ENCODE measurements at regions not wholly inside any gene's neighbourhood (a gene's known extent, or its start where the extent isn't known, plus 50 kb on each side); places are given as distances from the start of the nearest gene placed in this dataset.

DNA sequence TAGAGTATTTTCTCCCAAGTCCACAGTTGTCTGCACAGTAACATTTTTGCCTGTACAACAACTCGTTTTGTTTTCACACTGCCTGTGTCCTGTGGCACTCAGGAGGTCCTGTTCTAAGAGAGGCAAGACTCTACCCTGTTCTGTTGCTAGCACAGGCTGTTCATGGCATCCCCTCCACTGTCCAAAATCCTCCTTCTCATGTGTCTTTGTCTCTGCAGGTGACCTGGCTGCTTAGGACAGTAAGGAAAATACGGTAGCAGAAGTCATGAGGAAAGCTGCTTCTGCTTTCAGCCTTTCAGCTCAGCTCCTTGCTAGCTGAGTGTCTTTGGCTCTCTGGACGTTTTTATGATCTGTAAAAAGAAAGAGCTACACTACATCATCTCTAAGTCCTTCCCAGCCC, 205.9 kb downstream of the C1D start:
- Mint-ChIP-seq H3K4me3 (no peak overlapping the region), H3K27me3 (ENCODE audit: insufficient read depth) (no peaks in the 10 kb centered on the region), H3K36me3 (ENCODE audit: low read depth) (no peaks in the 10 kb centered on the region), H3K27ac (no peak overlapping the region), H3K9me3 (no peaks in the 10 kb centered on the region), H3K4me1 (ENCODE audit: low read depth) (no peaks in the 10 kb centered on the region)
- intact Hi-C loops (cut with micrococcal nuclease), result no loop called here
- no peak for DNase-seq (ENCODE audit: low spot score)

DNA sequence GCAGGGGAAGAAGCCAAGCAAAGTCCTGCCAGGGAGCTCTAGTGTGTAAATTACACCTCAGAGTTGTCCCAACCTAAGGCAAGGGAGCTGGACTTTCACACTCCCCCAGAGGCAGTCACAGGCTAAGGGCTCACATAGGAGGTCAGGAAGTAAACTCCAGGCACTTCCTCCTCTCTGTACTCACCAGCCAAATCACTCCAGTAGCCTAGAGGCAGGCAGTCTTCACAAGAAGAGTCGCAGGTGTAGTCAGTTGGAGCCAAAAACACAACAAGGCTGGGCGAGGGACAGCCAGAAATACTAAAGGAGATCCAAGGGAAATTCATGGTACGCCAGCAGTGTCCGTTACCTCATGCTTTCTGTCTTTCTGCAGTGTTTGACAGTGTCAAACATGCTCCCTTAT, 205.0 kb downstream of the C1D start:
- no peak overlapping the region for H3K4me3 Mint-ChIP-seq
- no peaks in the 10 kb centered on the region for H3K36me3 Mint-ChIP-seq (ENCODE audit: low read depth)
- no peaks in the 10 kb centered on the region for H3K4me1 Mint-ChIP-seq (ENCODE audit: low read depth)
- no peaks in the 10 kb centered on the region for H3K27me3 Mint-ChIP-seq (ENCODE audit: insufficient read depth)
- H3K27ac Mint-ChIP-seq, result no peak overlapping the region
- intact Hi-C loops (cut with micrococcal nuclease), result no loop called here
- no peaks in the 10 kb centered on the region for H3K9me3 Mint-ChIP-seq
- no peak for DNase-seq (ENCODE audit: low spot score)

DNA sequence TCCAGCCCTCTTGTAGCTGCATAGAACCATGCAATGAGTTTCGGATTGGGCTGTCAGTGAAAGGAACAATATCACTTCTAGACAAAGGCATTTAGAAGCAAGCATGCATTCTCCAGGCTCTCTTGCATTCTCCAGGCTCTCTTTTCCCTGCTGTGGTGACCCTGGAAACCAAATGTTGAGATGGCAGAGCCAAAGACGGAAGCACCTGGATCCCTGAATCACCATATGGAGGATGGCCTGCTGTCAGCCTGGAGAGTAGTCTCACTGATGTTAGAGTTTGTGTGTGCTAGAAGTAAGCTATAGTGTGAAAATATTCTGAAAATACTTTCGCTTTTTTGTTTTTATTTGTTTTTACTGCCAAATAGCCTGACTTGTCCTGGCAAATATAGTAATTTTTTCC, 203.9 kb downstream of the C1D start:
- Mint-ChIP-seq H3K4me3 (no peak overlapping the region), H3K9me3 (no peaks in the 10 kb centered on the region), H3K36me3 (ENCODE audit: low read depth) (no peaks in the 10 kb centered on the region), H3K4me1 (ENCODE audit: low read depth) (no peaks in the 10 kb centered on the region), H3K27ac (no peak overlapping the region), H3K27me3 (ENCODE audit: insufficient read depth) (no peaks in the 10 kb centered on the region)
- no peak for DNase-seq (ENCODE audit: low spot score)
- intact Hi-C loops (cut with micrococcal nuclease), result no loop called here

DNA sequence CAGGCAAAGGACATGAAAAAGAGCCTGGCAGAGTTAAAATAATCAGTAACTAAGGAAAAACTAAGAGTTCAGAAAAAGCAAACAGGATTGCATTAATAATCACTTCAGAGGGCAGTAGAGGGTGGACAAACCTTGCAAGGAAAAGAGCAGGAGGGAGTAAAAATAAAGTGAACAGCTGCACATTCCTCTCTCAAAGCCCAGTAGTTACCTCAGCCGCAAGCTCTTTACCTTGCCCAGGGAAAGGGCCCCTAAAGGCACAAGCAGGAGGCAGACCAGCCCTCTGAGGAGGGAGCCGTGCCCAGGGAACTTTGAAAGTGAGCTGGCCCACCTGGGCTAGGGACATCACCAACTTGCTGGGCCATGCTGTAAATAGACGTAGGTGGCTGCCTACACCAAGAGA, 196.9 kb downstream of the C1D start:
- no peaks in the 10 kb centered on the region for H3K36me3 Mint-ChIP-seq (ENCODE audit: low read depth)
- peaks cover 2% of the 10 kb centered on the region for H3K27me3 Mint-ChIP-seq (ENCODE audit: insufficient read depth)
- H3K4me1 Mint-ChIP-seq (ENCODE audit: low read depth), result no peaks in the 10 kb centered on the region
- no peaks in the 10 kb centered on the region for H3K9me3 Mint-ChIP-seq
- no peak overlapping the region for H3K27ac Mint-ChIP-seq
- no peak overlapping the region for H3K4me3 Mint-ChIP-seq
- intact Hi-C loops (cut with micrococcal nuclease), result no loop called here
- DNase-seq (ENCODE audit: low spot score), result no peak

DNA sequence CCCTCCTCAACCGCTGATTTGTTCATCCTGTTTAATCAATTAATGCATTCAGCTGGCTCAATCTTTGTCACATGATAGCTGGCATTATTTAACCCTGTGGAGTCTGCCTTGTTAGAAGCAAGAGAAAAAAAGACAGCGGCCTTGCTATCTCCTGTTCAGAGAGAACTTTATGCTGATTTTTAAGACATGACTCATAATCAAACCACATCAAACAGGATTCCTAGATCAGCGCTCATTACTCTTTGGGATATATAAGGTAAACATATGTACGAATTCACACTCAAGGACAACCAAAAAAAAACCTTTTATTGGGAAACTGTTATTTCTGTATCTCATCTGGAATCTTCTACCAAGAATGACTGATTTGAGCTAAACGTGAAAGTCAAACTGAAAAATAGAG, 195.1 kb downstream of the C1D start:
- Mint-ChIP-seq H3K27ac (no peak overlapping the region), H3K4me3 (no peak overlapping the region), H3K4me1 (ENCODE audit: low read depth) (no peaks in the 10 kb centered on the region), H3K36me3 (ENCODE audit: low read depth) (no peaks in the 10 kb centered on the region), H3K9me3 (no peaks in the 10 kb centered on the region), H3K27me3 (ENCODE audit: insufficient read depth) (peaks cover 2% of the 10 kb centered on the region)
- no peak for DNase-seq (ENCODE audit: low spot score)
- intact Hi-C loops (cut with micrococcal nuclease), result no loop called here

DNA sequence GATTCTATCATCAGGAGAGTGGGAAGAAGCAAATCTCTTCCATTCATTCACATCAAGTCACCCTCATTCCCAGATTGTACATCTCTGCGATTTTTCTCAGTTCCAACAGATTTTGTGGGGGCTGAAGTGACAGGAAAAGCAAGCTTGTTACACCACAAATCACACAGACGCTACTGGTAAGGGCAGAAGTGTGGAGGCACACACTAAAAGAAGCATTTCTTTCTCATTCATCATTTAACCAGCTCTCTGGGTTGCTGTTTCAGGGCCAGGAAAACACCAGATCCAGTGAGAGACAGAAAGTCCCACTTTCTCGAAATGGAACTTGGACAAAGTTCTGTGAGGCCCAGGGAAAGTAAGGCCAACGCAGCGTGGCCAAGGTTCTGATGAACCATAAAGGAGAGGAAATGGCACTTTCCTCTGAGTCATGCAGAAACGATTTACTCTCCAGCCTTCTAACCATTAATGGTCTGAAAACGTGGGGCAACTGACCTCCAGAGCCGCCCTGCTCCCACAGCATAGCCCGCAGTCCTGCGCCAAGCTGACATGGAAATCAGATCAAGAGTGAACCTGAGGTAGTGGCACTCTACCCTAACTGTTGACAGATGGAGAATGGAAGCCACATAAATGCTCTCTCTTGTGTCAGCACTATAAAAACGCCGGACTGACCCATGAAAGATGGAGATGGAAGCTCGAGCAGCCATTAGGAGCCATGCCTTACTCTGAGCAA, 191.0 kb downstream of the C1D start:
- DNase-seq (ENCODE audit: low spot score), result no peak
- Mint-ChIP-seq H3K4me1 (ENCODE audit: low read depth) (no peaks in the 10 kb centered on the region), H3K36me3 (ENCODE audit: low read depth) (no peaks in the 10 kb centered on the region), H3K4me3 (no peak overlapping the region), H3K9me3 (no peaks in the 10 kb centered on the region), H3K27me3 (ENCODE audit: insufficient read depth) (peaks cover 4% of the 10 kb centered on the region), H3K27ac (no peak overlapping the region)
- intact Hi-C loops (cut with micrococcal nuclease), result no loop called here

DNA sequence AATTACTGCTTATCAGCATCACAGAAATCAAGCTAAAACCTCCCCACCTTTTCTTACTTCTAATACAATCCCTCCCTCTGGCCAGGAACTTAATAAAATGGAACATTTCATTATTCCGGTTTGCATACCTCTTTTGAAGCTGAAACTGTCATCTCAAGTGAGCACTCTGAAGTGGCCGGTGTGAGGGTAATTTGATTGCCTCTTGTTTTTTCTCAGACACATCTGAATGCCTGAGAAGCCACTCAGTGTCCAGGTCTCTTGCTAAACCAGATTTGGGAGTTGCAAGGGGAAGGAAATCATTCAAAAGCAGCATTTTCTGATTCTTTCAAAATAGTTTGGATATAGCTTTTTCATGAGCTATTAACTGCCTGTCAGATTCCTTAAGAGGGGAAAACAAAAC, 190.3 kb downstream of the C1D start:
- no peaks in the 10 kb centered on the region for H3K36me3 Mint-ChIP-seq (ENCODE audit: low read depth)
- no peak for DNase-seq (ENCODE audit: low spot score)
- no peaks in the 10 kb centered on the region for H3K4me1 Mint-ChIP-seq (ENCODE audit: low read depth)
- H3K9me3 Mint-ChIP-seq, result no peaks in the 10 kb centered on the region
- no peak overlapping the region for H3K27ac Mint-ChIP-seq
- intact Hi-C loops (cut with micrococcal nuclease), result no loop called here
- H3K27me3 Mint-ChIP-seq (ENCODE audit: insufficient read depth), result peaks cover 4% of the 10 kb centered on the region
- H3K4me3 Mint-ChIP-seq, result no peak overlapping the region

DNA sequence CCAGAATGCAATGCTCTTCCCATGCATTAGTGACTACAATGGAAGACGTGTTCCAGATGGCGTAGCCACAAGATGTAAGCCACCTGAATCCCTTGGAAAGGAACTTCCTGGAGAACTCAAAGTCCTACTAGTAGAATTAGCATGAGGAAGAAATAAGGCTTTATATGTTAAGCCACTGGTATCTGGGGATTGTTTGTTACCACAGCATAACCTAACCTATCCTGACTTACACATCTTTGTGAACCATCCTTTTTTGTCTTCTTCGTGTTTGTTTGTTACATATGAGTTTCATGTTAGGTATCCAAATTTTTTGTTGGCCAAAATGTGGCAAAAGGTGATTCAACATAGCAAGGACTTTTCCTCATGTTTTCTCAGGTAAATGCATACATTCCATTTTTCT, 188.9 kb downstream of the C1D start:
- no peaks in the 10 kb centered on the region for H3K4me1 Mint-ChIP-seq (ENCODE audit: low read depth)
- no peak overlapping the region for H3K4me3 Mint-ChIP-seq
- H3K36me3 Mint-ChIP-seq (ENCODE audit: low read depth), result no peaks in the 10 kb centered on the region
- DNase-seq (ENCODE audit: low spot score), result no peak
- H3K9me3 Mint-ChIP-seq, result no peaks in the 10 kb centered on the region
- peaks cover 3% of the 10 kb centered on the region for H3K27me3 Mint-ChIP-seq (ENCODE audit: insufficient read depth)
- no peak overlapping the region for H3K27ac Mint-ChIP-seq
- intact Hi-C loops (cut with micrococcal nuclease), result no loop called here

DNA sequence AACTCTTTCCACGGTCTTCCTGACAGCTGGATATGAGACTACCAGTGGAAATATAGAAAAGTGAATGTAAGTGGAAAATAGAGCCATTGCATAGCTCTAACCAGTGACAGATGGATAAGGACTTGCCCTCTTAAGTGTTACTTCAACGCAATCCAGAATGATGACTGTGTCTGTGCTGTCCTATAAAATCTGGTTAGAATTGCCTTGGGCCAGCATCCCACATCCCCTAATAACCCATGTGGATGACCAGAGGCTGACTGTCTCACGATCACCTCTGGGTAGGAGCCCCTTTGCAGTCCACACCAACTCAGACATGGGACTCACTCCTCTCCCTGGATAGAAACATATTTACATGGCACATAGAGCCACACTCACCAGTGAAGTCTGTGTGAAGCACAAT, 186.6 kb downstream of the C1D start:
- peaks cover 2% of the 10 kb centered on the region for H3K27me3 Mint-ChIP-seq (ENCODE audit: insufficient read depth)
- H3K4me3 Mint-ChIP-seq, result no peak overlapping the region
- no peaks in the 10 kb centered on the region for H3K36me3 Mint-ChIP-seq (ENCODE audit: low read depth)
- no peaks in the 10 kb centered on the region for H3K4me1 Mint-ChIP-seq (ENCODE audit: low read depth)
- no peak overlapping the region for H3K27ac Mint-ChIP-seq
- intact Hi-C loops (cut with micrococcal nuclease), result no loop called here
- DNase-seq (ENCODE audit: low spot score), result no peak
- no peaks in the 10 kb centered on the region for H3K9me3 Mint-ChIP-seq

DNA sequence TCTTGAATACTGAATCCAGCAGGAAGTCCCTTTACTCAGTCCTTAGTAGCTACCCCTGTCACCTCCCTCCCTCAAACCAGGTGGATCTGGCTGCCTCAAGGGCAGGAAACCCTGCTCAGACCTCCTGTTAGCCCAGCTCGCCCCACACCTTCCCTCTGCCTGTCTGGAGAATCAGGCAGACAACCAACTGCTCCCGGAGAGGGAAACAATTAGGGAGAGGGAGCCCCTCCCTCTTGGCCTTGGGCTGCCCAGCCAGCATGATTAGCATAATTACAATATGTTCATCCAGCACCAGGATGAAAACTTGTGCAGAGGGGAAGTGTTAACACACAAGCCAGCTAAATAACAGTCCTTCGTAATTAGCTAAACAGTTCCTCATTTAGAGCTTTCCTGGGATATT, 185.5 kb downstream of the C1D start:
- H3K9me3 Mint-ChIP-seq, result no peaks in the 10 kb centered on the region
- no peak for DNase-seq (ENCODE audit: low spot score)
- no peak overlapping the region for H3K4me3 Mint-ChIP-seq
- no peaks in the 10 kb centered on the region for H3K36me3 Mint-ChIP-seq (ENCODE audit: low read depth)
- intact Hi-C loops (cut with micrococcal nuclease), result no loop called here
- H3K27me3 Mint-ChIP-seq (ENCODE audit: insufficient read depth), result peaks cover 2% of the 10 kb centered on the region
- no peak overlapping the region for H3K27ac Mint-ChIP-seq
- no peaks in the 10 kb centered on the region for H3K4me1 Mint-ChIP-seq (ENCODE audit: low read depth)

DNA sequence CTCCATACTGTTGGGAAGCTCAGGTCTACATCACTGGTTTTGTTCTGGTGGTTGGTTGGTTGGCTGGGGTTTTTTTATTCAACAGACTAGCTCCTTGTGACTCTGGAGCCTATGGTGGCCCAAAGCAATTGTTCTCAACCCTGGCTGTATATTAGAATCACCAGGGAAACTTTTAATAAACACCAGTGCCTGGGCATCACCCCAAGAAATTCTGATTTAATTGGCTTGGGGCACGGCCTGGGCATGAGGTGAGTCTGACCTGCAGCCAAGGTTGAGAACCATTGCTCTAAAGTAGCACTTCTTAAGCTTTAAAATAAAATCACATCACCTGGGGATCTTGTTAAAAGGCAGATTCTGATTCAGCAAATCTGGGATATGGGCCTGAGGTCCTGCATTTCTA, 184.1 kb downstream of the C1D start:
- Mint-ChIP-seq H3K9me3 (no peaks in the 10 kb centered on the region), H3K36me3 (ENCODE audit: low read depth) (no peaks in the 10 kb centered on the region), H3K27me3 (ENCODE audit: insufficient read depth) (peaks cover 2% of the 10 kb centered on the region), H3K4me1 (ENCODE audit: low read depth) (no peaks in the 10 kb centered on the region), H3K27ac (no peak overlapping the region), H3K4me3 (no peak overlapping the region)
- DNase-seq (ENCODE audit: low spot score), result no peak
- intact Hi-C loops (cut with micrococcal nuclease), result no loop called here

DNA sequence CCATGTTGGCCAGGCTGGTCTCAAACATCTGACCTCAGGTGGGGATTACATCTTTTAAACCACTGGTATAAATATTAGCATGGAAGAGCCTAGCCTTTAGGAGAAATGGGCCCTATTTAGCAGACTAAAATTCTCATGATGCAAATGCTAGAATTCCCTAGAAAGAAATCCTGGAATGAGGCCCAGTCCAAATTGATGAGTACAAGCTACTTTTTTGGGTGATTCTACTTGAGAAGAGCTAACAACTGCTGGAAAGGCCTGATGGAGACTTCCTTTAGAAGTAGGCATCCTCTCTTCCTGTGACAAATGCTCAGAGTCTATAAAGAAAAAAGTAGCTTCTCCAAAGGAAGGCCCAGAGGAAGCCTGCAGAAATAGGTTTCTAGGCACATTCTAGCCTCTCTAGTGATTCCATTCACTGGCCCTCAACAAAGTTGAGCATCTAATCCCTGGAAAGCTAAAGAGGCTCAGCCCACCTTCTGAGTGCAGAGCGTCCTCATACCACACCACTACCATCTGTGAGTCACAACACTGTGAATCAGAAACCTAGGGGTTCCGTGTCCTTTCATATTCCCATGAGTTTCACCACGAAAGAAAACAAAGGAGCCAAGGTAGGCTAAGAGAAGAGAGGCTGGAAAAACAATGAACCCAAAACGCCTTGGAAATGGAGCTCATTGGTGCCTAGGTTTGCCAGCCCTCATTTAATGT, 183.1 kb downstream of the C1D start:
- no peaks in the 10 kb centered on the region for H3K9me3 Mint-ChIP-seq
- DNase-seq (ENCODE audit: low spot score), result no peak
- no peak overlapping the region for H3K27ac Mint-ChIP-seq
- intact Hi-C loops (cut with micrococcal nuclease), result no loop called here
- no peaks in the 10 kb centered on the region for H3K4me1 Mint-ChIP-seq (ENCODE audit: low read depth)
- H3K36me3 Mint-ChIP-seq (ENCODE audit: low read depth), result no peaks in the 10 kb centered on the region
- no peak overlapping the region for H3K4me3 Mint-ChIP-seq
- peaks cover 2% of the 10 kb centered on the region for H3K27me3 Mint-ChIP-seq (ENCODE audit: insufficient read depth)

DNA sequence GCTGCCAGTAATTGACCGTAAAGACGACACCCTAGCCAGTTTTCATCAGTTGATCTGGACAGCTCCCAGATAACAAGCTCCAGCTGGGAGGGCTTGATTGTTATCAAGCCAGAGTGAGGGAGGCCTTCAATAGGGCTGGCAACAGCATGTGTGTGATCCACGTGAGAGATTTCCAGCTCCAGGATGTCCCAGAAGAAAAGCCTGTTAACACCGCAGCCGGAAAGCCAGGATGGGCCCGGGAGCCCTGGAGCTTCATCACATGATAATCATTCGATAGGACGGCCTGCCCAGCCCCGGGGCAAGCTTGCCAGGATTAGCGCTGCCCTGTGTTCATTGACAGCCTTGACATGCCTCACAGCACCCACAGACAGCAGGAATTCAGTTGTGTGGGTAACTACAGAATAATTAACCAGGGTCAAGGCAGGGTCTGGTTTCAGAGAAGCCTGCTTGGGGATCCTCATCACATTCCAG, 182.5 kb downstream of the C1D start:
- no peaks in the 10 kb centered on the region for H3K27me3 Mint-ChIP-seq (ENCODE audit: insufficient read depth)
- H3K36me3 Mint-ChIP-seq (ENCODE audit: low read depth), result no peaks in the 10 kb centered on the region
- intact Hi-C loops (cut with micrococcal nuclease), result no loop called here

More for the DNA sequence above, 182.5 kb downstream of the C1D start:
- no peaks in the 10 kb centered on the region for H3K4me1 Mint-ChIP-seq (ENCODE audit: low read depth)
- no peak overlapping the region for H3K27ac Mint-ChIP-seq
- no peak overlapping the region for H3K4me3 Mint-ChIP-seq
- no peaks in the 10 kb centered on the region for H3K9me3 Mint-ChIP-seq
- DNase-seq (ENCODE audit: low spot score), result no peak

All from activated T-helper 1 cell treated with anti-CD3 and anti-CD28 coated beads, Interleukin-12 subunit alpha, Interleukin-12 subunit beta, Interleukin-2, Interleukin-4 antibody, amounts not matched to agents 30 ng/mL and 10 ng/mL and 1 ng/mL, durations not matched to agents 14 hours and 24 hours and 36 hours (primary cell).